Tibial artery (tissue), 4 donors: ENCODE measurements at regions not wholly inside any gene's neighbourhood (a gene's known extent, or its start where the extent isn't known, plus 50 kb on each side); places are given as distances from the start of the nearest gene placed in this dataset.

ENCODE experiments used
- DNase-seq, 2 donors: peaks; one replicate each; pipeline ENCODE4 v3.0.0-alpha.2; 2019
- H3K27ac ChIP-seq, 2 donors: fragments of 200-600 bp; sonication (generic) in 1 of 2; 1 replicate in 1 of 2; 2 replicates in 1 of 2; pipeline ENCODE4 v1.5.1; 2018 to 2019; ENCODE audit warnings: mild to moderate bottlenecking in 1 of 2
- H3K27me3 ChIP-seq, 2 donors: fragments of 200-600 bp; sonication (generic) in 1 of 2; one replicate each; pipeline versions ENCODE4 v1.5.1 to v1.6.0; 2016 to 2019
- H3K36me3 ChIP-seq, 3 donors: fragments of 200-600 bp; sonication (generic) in 2 of 3; one replicate each; pipeline ENCODE4 v1.5.1; 2016 to 2019; ENCODE audit warnings: mild to moderate bottlenecking in 2 of 3
- H3K4me1 ChIP-seq, 4 donors: fragments of 200-600 bp; sonication (generic) in 2 of 4; 1 replicate in 3 of 4; 2 replicates in 1 of 4; pipeline ENCODE4 v1.5.1; 2016 to 2019
- H3K4me3 ChIP-seq, 2 donors: fragments of 200-600 bp; sonication (generic) in 1 of 2; 1 replicate in 1 of 2; 2 replicates in 1 of 2; pipeline ENCODE4 v1.5.1; 2018 to 2019; ENCODE audit warnings: mild to moderate bottlenecking in 2 of 2
- H3K9me3 ChIP-seq, 3 donors: fragments of 200-600 bp; sonication (generic) in 1 of 3; one replicate each; pipeline ENCODE4 v1.5.1; 2016 to 2019
- CTCF ChIP-seq, 2 experiments: fragments of 200-600 bp in 1 of 2; fragments of 450-650 bp in 1 of 2; IDR thresholded peaks; one replicate each; pipeline ENCODE4 v1.5.1; 2017 to 2019; ENCODE audit warnings: antibody characterized with exemption in 2 of 2, mild to moderate bottlenecking in 1 of 2, moderate library complexity in 1 of 2
- intact Hi-C: fragments of 100-400 bp; cut with DNase I; formaldehyde crosslinking; loops from one replicate; pipeline ENCODE4 v1.15.0; 2023; ENCODE audit warnings: low total_unique reads

GRCh38 chr10:61031341-61031740, 87.4 kb upstream of the RHOBTB1 start:
- intact Hi-C loops, result no loop called here
- no peak for TF ChIP-seq CTCF (IDR thresholded peaks at IDR 0.05)

GRCh38 chr10:61029411-61029810, 85.4 kb upstream of the RHOBTB1 start:
- Histone ChIP-seq H3K4me3 (no peak overlapping the region), H3K27ac (no peak overlapping the region), H3K27me3 (no peaks in the 10 kb centered on the region), H3K36me3 (no peaks in the 10 kb centered on the region), H3K9me3 (no peaks in the 10 kb centered on the region), H3K4me1 (no peaks in the 10 kb centered on the region)
- intact Hi-C loops, result no loop called here
- no peak for DNase-seq
- TF ChIP-seq CTCF (IDR thresholded peaks at IDR 0.05), result no peak

More at GRCh38 chr10:61031341-61031740, 87.4 kb upstream of the RHOBTB1 start:
- no peaks in the 10 kb centered on the region for H3K27me3 ChIP-seq
- no peak overlapping the region for H3K27ac ChIP-seq
- H3K36me3 ChIP-seq, result no peaks in the 10 kb centered on the region
- no peaks in the 10 kb centered on the region for H3K4me1 ChIP-seq
- no peak overlapping the region for H3K4me3 ChIP-seq
- no peaks in the 10 kb centered on the region for H3K9me3 ChIP-seq
- no peak for DNase-seq

- TF ChIP-seq CTCF (IDR thresholded peaks at IDR 0.05), result no peak
- no peaks in the 10 kb centered on the region for H3K36me3 ChIP-seq
- intact Hi-C loops, result no loop called here
- H3K27ac ChIP-seq, result no peak overlapping the region
- H3K4me3 ChIP-seq, result no peak overlapping the region
- no peaks in the 10 kb centered on the region for H3K4me1 ChIP-seq
- H3K27me3 ChIP-seq, result no peaks in the 10 kb centered on the region
- H3K9me3 ChIP-seq, result no peaks in the 10 kb centered on the region
- no peak for DNase-seq
Measured at GRCh38 chr10:61028861-61029361, 84.9 kb upstream of the RHOBTB1 start.

GRCh38 chr10:61024856-61025201, 80.8 kb upstream of the RHOBTB1 start:
- Histone ChIP-seq H3K9me3 (no peaks in the 10 kb centered on the region), H3K4me3 (no peak overlapping the region), H3K4me1 (no peaks in the 10 kb centered on the region), H3K36me3 (no peaks in the 10 kb centered on the region), H3K27ac (no peak overlapping the region), H3K27me3 (no peaks in the 10 kb centered on the region)
- TF ChIP-seq CTCF (IDR thresholded peaks at IDR 0.05), result peak in 1 of 2 experiments; percentile 29
- DNase-seq, result no peak
- intact Hi-C loops, result no loop called here

- no peak overlapping the region for H3K27ac ChIP-seq
- no peaks in the 10 kb centered on the region for H3K9me3 ChIP-seq
- no peaks in the 10 kb centered on the region for H3K4me1 ChIP-seq
- H3K27me3 ChIP-seq, result no peaks in the 10 kb centered on the region
- no peak overlapping the region for H3K4me3 ChIP-seq
- intact Hi-C loops, result no loop called here
- no peaks in the 10 kb centered on the region for H3K36me3 ChIP-seq
- DNase-seq, result no peak
- TF ChIP-seq CTCF (IDR thresholded peaks at IDR 0.05), result no peak
Measured at GRCh38 chr10:61024151-61024855, 80.3 kb upstream of the RHOBTB1 start.
